HCT116 (cell line): ENCODE measurements at regions not wholly inside any gene's neighbourhood (a gene's known extent, or its start where the extent isn't known, plus 50 kb on each side); places are given as distances from the start of the nearest gene placed in this dataset.

Experiments used
- ATAC-seq: fragments of 200-7000 bp; cut with Tn5 transposase; 2 replicates; pipeline ENCODE4 v1.9.1; 2020; ENCODE audit warnings: mild to moderate bottlenecking, moderate library complexity
- BruUV-seq: library from RNA; stranded (reverse); fragments of 400-500 nt; replicated peaks from 2 replicates; lab custom pipeline; 2021; lab: Mats Ljungman, UMichigan
- CTCF ChIA-PET: fragments of 300-600 bp; sonication (Branson Sonifier 250); formaldehyde crosslinking; loops from one replicate; lab custom pipeline; 2021; ENCODE audit warnings: antibody characterized with exemption; lab: Charles Lee
- POLR2A ChIA-PET: fragments of 300-600, 350-600 bp; sonication (Branson Sonifier 250); formaldehyde crosslinking; loops from one replicate; lab custom pipeline; 2021; ENCODE audit warnings: antibody characterized with exemption; lab: Charles Lee
- RAD21 ChIA-PET, 2 experiments: fragments of 300-600 bp; sonication (Branson Sonifier 250); formaldehyde crosslinking; loops; one replicate each; lab custom pipeline; 2023; ENCODE audit warnings: low total read pairs in 2 of 2; ENCODE audit not compliant: uncharacterized antibody in 2 of 2, unreplicated experiment in 2 of 2, low non-redundant PET in 1 of 2; lab: Charles Lee
- DNase-seq: peaks from one replicate; pipeline ENCODE4 v3.0.0-alpha.2; 2010; ENCODE audit warnings: low read depth, low spot score
- H2AFZ ChIP-seq: fragments of 200-600 bp; shearing (Covaris generic), sonication (generic); 2 replicates; pipeline ENCODE4 v1.6.1; 2017; ENCODE audit warnings: low read depth, mixed run types, mixed read lengths, antibody characterized with exemption, low read length; ENCODE audit not compliant: poor library complexity, severe bottlenecking
- H3K27ac ChIP-seq: 2 replicates; pipeline ENCODE4 v1.5.1; 2012; ENCODE audit warnings: low read depth, low read length
- H3K27me3 ChIP-seq: fragments of 200-600 bp; sonication (generic); 2 replicates; pipeline ENCODE4 v1.6.1; 2016; ENCODE audit warnings: mixed run types, low read length, mixed read lengths; ENCODE audit not compliant: insufficient read depth
- H3K36me3 ChIP-seq, 2 experiments: fragments of 200-500 bp in 1 of 2; fragments of 200-600 bp in 1 of 2; sonication (Bioruptor generic) in 1 of 2; sonication (generic) in 1 of 2; 2 replicates each; pipeline versions ENCODE4 v1.5.1 to v1.6.1; 2014 to 2016; ENCODE audit warnings: low read length in 2 of 2, inconsistent platforms in 1 of 2, mixed read lengths in 1 of 2, mixed run types in 1 of 2; ENCODE audit not compliant: insufficient read depth in 2 of 2, control insufficient read depth in 1 of 2
- H3K4me1 ChIP-seq, 2 experiments: fragments of 200-600 bp in 1 of 2; sonication (generic) in 1 of 2; 2 replicates each; pipeline versions ENCODE4 v1.5.1 to v1.6.1; 2012 to 2017; ENCODE audit warnings: low read length in 2 of 2, inconsistent platforms in 1 of 2, mild to moderate bottlenecking in 1 of 2, mixed read lengths in 1 of 2, mixed run types in 1 of 2, moderate library complexity in 1 of 2; ENCODE audit not compliant: insufficient read depth in 2 of 2, control insufficient read depth in 1 of 2
- H3K4me2 ChIP-seq: fragments of 200-600 bp; sonication (generic); 2 replicates; pipeline ENCODE4 v1.6.1; 2017; ENCODE audit warnings: mixed run types, low read length, mixed read lengths
- H3K4me3 ChIP-seq, 2 experiments: fragments of 200-600 bp in 1 of 2; sonication (generic) in 1 of 2; replicated peaks in 1 of 2; 2 replicates each; pipeline ENCODE4 v1.5.1; 2011 to 2016; ENCODE audit warnings: low read length in 2 of 2, control low read depth in 1 of 2, low read depth in 1 of 2, mild to moderate bottlenecking in 1 of 2, mixed read lengths in 1 of 2, mixed run types in 1 of 2
- H3K79me2 ChIP-seq: fragments of 200-600 bp; sonication (generic); 2 replicates; pipeline ENCODE4 v1.6.1; 2017; ENCODE audit warnings: mild to moderate bottlenecking, mixed run types, low read length, moderate library complexity, mixed read lengths; ENCODE audit not compliant: insufficient read depth
- H3K9ac ChIP-seq: fragments of 200-600 bp; sonication (generic); 2 replicates; pipeline ENCODE4 v1.6.1; 2016; ENCODE audit warnings: low read length, mixed read lengths
- H3K9me2 ChIP-seq: fragments of 200-600 bp; sonication (generic), shearing (Covaris generic); 2 replicates; pipeline ENCODE4 v1.6.1; 2017; ENCODE audit warnings: mixed run types, mild to moderate bottlenecking, moderate library complexity; ENCODE audit not compliant: insufficient read depth
- H3K9me3 ChIP-seq, 2 experiments: fragments of 200-500 bp in 1 of 2; fragments of 200-600 bp in 1 of 2; sonication (Bioruptor generic) in 1 of 2; sonication (generic) in 1 of 2; 2 replicates each; pipeline ENCODE4 v1.6.1; 2014 to 2017; ENCODE audit warnings: low read length in 2 of 2, mixed read lengths in 2 of 2, inconsistent platforms in 1 of 2, low read depth in 1 of 2, mild to moderate bottlenecking in 1 of 2, mixed run types in 1 of 2, moderate library complexity in 1 of 2; ENCODE audit not compliant: control insufficient read depth in 1 of 2, insufficient read depth in 1 of 2
- H4K20me1 ChIP-seq: fragments of 200-600 bp; sonication (generic), shearing (Covaris generic); 2 replicates; pipeline ENCODE4 v1.6.1; 2017; ENCODE audit warnings: mixed run types, mild to moderate bottlenecking, moderate library complexity; ENCODE audit not compliant: insufficient read depth
- ATF3 ChIP-seq: IDR thresholded peaks from 2 replicates; pipeline ENCODE4 v1.6.1; 2012
- CEBPB ChIP-seq: IDR thresholded peaks from 2 replicates; pipeline ENCODE4 v1.6.1; 2012; ENCODE audit warnings: low read depth
- CTCF ChIP-seq, 3 experiments: fragments of 200-600 bp in 1 of 3; sonication (generic) in 1 of 3; IDR thresholded peaks in 2 of 3; conservative IDR thresholded peaks in 1 of 3; 2 replicates each; pipeline ENCODE4 v1.5.1; 2012 to 2017; ENCODE audit warnings: low read depth in 2 of 3, low read length in 2 of 3, antibody characterized with exemption in 1 of 3, borderline replicate concordance in 1 of 3, control low read depth in 1 of 3, mild to moderate bottlenecking in 1 of 3, mixed read lengths in 1 of 3, mixed run types in 1 of 3, moderate library complexity in 1 of 3; ENCODE audit not compliant: insufficient read depth in 1 of 3
- ELF1 ChIP-seq: IDR thresholded peaks from 2 replicates; pipeline ENCODE4 v1.6.1; 2012; ENCODE audit warnings: low read depth, borderline replicate concordance
- EZH2 ChIP-seq: fragments of 200-600 bp; sonication (generic); IDR thresholded peaks from 2 replicates; pipeline ENCODE4 v1.6.1; 2017; ENCODE audit warnings: antibody characterized with exemption, mixed run types
- FOSL1 ChIP-seq: IDR thresholded peaks from 2 replicates; pipeline ENCODE4 v1.6.1; 2012; ENCODE audit warnings: low read depth
- MAX ChIP-seq: IDR thresholded peaks from 2 replicates; pipeline ENCODE4 v1.6.1; 2012
- RAD21 ChIP-seq: IDR thresholded peaks from 2 replicates; pipeline ENCODE4 v1.6.1; 2012; ENCODE audit warnings: low read depth, mild to moderate bottlenecking
- SRF ChIP-seq: IDR thresholded peaks from 2 replicates; pipeline ENCODE4 v1.6.1; 2012; ENCODE audit warnings: low read depth
- TCF7L2 ChIP-seq: IDR thresholded peaks from 2 replicates; pipeline ENCODE4 v1.7.0; 2011; ENCODE audit warnings: borderline replicate concordance, inconsistent platforms; ENCODE audit not compliant: insufficient read depth, insufficient read length; ENCODE audit errors: extremely low read depth
- intact Hi-C: fragments of 100-400 bp; cut with micrococcal nuclease; formaldehyde crosslinking; loops from 2 replicates; pipeline ENCODE4 v1.10.0; 2022

- CTCF ChIA-PET, result no interaction called here
- RAD21 ChIA-PET, result no interaction called here
- H4K20me1 ChIP-seq, result no peaks in the 10 kb centered on the region
Observed at GRCh38 chr3:140850210-140850955, 91.3 kb upstream of the SLC25A36 start.

More at GRCh38 chr3:140850210-140850955, 91.3 kb upstream of the SLC25A36 start:
- H3K4me2 ChIP-seq, result no peak overlapping the region
- peaks cover 36% of the 10 kb centered on the region for H3K27me3 ChIP-seq
- H3K9me3 ChIP-seq, result no peaks in the 10 kb centered on the region
- DNase-seq, result no peak
- no TSS peak for BruUV-seq
- no peak overlapping the region for H3K9ac ChIP-seq
- no peak for TF ChIP-seq ELF1
- no peak for TF ChIP-seq FOSL1
- no peak for TF ChIP-seq SRF
- no peak for TF ChIP-seq CEBPB
- no peak for TF ChIP-seq EZH2
- no peak for TF ChIP-seq ATF3
- TF ChIP-seq CTCF (IDR thresholded peaks at IDR 0.05 in 2 of 3, conservative IDR thresholded peaks at IDR 0.05 in 1 of 3; ENCODE audit: borderline replicate concordance in 1 of 3, insufficient read depth in 1 of 3, low read depth in 2 of 3, low read length in 2 of 3), result no peak
- no peak for TF ChIP-seq MAX
- TF ChIP-seq TCF7L2, result no peak
- TF ChIP-seq RAD21, result no peak
- no peaks in the 10 kb centered on the region for H3K9me2 ChIP-seq
- no peaks in the 10 kb centered on the region for H3K79me2 ChIP-seq
- ATAC-seq, result no peak
- no peak overlapping the region for H2AFZ ChIP-seq
- H3K27ac ChIP-seq, result no peak overlapping the region
- POLR2A ChIA-PET, result no interaction called here
- H3K4me3 ChIP-seq, result no peak overlapping the region
- H3K36me3 ChIP-seq, result no peaks in the 10 kb centered on the region
- H3K4me1 ChIP-seq, result no peaks in the 10 kb centered on the region
- intact Hi-C loops, result no loop called here
